WTC11 (cell line): ENCODE measurements at regions not wholly inside any gene's neighbourhood (a gene's known extent, or its start where the extent isn't known, plus 50 kb on each side); places are given as distances from the start of the nearest gene placed in this dataset.

ENCODE experiments used
- ATF1 ChIP-seq: sonication (generic); formaldehyde crosslinking; IDR thresholded peaks from 2 replicates; pipeline ENCODE4 v1.8.1; 2023; ENCODE audit warnings: mild to moderate bottlenecking, moderate library complexity, missing genetic modification reagents
- CREM ChIP-seq: sonication (generic); formaldehyde crosslinking; IDR thresholded peaks from 2 replicates; pipeline ENCODE4 v1.8.1; 2022; ENCODE audit warnings: mild to moderate bottlenecking, missing genetic modification reagents, moderate library complexity
- ETV6 ChIP-seq: sonication (generic); formaldehyde crosslinking; IDR thresholded peaks from 2 replicates; pipeline ENCODE4 v1.8.1; 2022; ENCODE audit warnings: mild to moderate bottlenecking, missing genetic modification reagents
- USF2 ChIP-seq: sonication (generic); formaldehyde crosslinking; IDR thresholded peaks from 2 replicates; pipeline ENCODE4 v1.8.1; 2023; ENCODE audit warnings: mild to moderate bottlenecking, missing genetic modification reagents, moderate library complexity
- ZNF317 ChIP-seq: sonication (generic); formaldehyde crosslinking; IDR thresholded peaks from 2 replicates; pipeline ENCODE4 v1.8.1; 2023; ENCODE audit warnings: low read depth, mild to moderate bottlenecking, moderate library complexity, missing genetic modification reagents, borderline replicate concordance

GRCh38 chr13:68970532-68970931 is 1137.1 kb upstream of the ATXN8OS start:
- TF ChIP-seq ZNF317 (CRISPR knock-in tag) (no peak), ATF1 (CRISPR knock-in tag) (no peak), USF2 (CRISPR knock-in tag) (no peak), ETV6 (CRISPR knock-in tag) (no peak), CREM (CRISPR knock-in tag) (no peak)
